LoVo (cell line): ENCODE measurements at regions not wholly inside any gene's neighbourhood (a gene's known extent, or its start where the extent isn't known, plus 50 kb on each side); places are given as distances from the start of the nearest gene placed in this dataset.

Source experiments
- DNase-seq: peaks from one replicate; pipeline ENCODE4 v3.0.0-alpha.2; 2016; ENCODE audit warnings: low spot score

- no peak for DNase-seq
Measured at GRCh38 chr2:37865640-37866039, 59.4 kb upstream of the RMDN2 start.

- DNase-seq = no peak
Measured at GRCh38 chr2:37866171-37866934, 58.7 kb upstream of the RMDN2 start.

- no peak for DNase-seq
Measured at GRCh38 chr2:37867166-37867565, 57.9 kb upstream of the RMDN2 start.

GRCh38 chr2:37868866-37869265, 56.2 kb upstream of the RMDN2 start:
- no peak for DNase-seq

GRCh38 chr2:37869304-37869703, 55.8 kb upstream of the RMDN2 start:
- no peak for DNase-seq

- no peak for DNase-seq
Measured at GRCh38 chr2:37869771-37870170, 55.3 kb upstream of the RMDN2 start.

- no peak for DNase-seq
Measured at GRCh38 chr2:37870829-37871228, 54.3 kb upstream of the RMDN2 start.

GRCh38 chr2:37871456-37872191, 53.5 kb upstream of the RMDN2 start:
- peak; percentile 11 for DNase-seq

GRCh38 chr2:37872192-37872750, 52.8 kb upstream of the RMDN2 start:
- no peak for DNase-seq

GRCh38 chr2:37873229-37873628, 51.9 kb upstream of the RMDN2 start:
- no peak for DNase-seq

- no peak for DNase-seq
Measured at GRCh38 chr2:37873749-37874330, 51.2 kb upstream of the RMDN2 start.

GRCh38 chr2:37874470-37874869, 50.6 kb upstream of the RMDN2 start:
- DNase-seq = no peak
